NT2/D1 (cell line): ENCODE measurements at regions not wholly inside any gene's neighbourhood (a gene's known extent, or its start where the extent isn't known, plus 50 kb on each side); places are given as distances from the start of the nearest gene placed in this dataset.

Experiments used
- SUZ12 ChIP-seq: IDR thresholded peaks from 2 replicates; pipeline ENCODE4 v1.6.1; 2011; ENCODE audit not compliant: insufficient read length, insufficient read depth; ENCODE audit errors: extremely low read depth
- YY1 ChIP-seq: IDR thresholded peaks from 2 replicates; pipeline ENCODE4 v1.6.1; 2011; ENCODE audit not compliant: insufficient read length, insufficient read depth
- ZNF274 ChIP-seq: IDR thresholded peaks from 2 replicates; pipeline ENCODE4 v1.6.1; 2011; ENCODE audit warnings: mild to moderate bottlenecking, low read depth, low read length

DNA sequence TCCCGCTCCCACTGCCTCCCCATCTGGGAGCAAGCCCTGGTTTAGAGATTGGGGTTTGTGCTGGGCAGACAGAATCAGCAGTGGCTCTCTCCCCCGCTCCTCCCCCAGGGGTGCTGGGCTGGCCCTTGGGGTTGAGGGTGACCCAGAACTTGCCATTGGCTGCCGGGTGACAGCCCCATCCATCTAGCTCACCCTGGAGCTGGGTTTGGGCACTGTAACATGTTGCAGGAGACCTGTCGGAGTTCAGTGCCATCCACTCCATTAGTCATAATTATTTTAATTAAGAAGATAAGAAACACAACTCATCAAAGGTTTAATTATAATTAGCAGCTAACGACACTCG is 111.4 kb upstream of the OTOS start:
- TF ChIP-seq SUZ12 (no peak), YY1 (no peak), ZNF274 (no peak)
